GM18499 (cell line): ENCODE measurements at regions not wholly inside any gene's neighbourhood (a gene's known extent, or its start where the extent isn't known, plus 50 kb on each side); places are given as distances from the start of the nearest gene placed in this dataset.
"Not testable (repeated sequence)": the region's sequence is repeated elsewhere in the genome, so short reads cannot be mapped to it uniquely, and the experiment has no call there.

Experiments
- ATAC-seq: cut with Tn5 transposase; IDR thresholded peaks from one replicate; pipeline ENCODE4 v1.9.1; 2021; ENCODE audit warnings: moderate number of reproducible peaks; ENCODE audit not compliant: insufficient read depth, unreplicated experiment

DNA sequence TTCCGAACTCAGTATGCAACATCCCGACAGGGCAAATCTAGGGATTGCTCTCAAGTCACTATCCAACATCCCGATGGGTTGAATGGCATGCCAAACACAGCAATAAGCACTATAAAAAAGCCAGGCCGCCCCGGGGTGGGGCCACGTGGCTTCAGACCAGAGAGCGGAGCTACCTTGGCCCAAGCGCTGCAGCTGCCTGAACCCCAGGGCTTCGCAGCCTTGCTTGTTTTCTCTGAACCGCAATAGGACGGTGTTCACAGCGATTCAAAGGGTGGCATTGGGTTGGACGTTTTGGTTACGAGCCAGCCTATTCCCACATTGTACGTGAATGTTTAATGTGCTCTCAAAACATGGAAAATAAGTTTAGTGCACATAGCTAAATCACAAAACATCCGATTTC, 161.0 kb downstream of the SYT15 start:
- not testable (repeated sequence) for ATAC-seq

DNA sequence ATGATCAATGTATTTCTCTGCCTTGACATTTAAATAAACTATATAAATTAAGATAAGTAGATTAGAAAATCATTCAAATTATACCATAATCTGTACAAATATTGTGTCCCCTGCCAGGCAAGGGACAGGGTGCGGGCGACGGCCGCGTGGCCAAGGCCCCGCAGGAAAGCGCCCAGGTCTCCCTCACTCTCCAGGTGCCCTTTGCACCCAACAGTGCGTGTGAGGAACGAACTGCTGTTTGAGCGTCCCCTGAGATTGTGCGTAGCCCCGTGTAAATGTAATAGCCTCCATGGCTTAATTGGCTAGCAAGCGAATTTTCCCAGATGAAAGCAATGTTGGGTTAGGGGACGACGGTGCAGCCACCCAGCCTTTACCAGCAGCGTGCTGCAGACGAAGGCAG, 161.4 kb downstream of the SYT15 start:
- ATAC-seq = not testable (repeated sequence)

DNA sequence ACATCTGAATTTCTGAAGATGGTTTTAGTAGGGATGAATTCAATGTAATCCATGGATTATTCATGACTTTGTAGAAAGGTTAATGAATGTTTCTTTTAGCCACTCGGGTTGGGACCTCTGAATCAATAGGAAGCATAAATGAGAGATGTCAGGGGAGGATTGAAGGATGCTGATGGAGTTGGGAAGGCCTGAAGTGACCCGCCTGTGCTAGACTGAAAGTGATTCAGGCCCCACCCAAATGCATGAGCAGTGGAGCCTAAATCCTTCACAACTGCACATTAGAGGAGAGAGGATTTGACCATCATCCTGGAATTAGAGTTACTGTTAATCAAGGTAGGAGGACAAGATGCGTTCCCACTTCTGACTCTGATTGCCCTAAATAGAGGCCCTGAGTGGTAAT, 162.2 kb upstream of the PTPN20 start:
- ATAC-seq = not testable (repeated sequence)

DNA sequence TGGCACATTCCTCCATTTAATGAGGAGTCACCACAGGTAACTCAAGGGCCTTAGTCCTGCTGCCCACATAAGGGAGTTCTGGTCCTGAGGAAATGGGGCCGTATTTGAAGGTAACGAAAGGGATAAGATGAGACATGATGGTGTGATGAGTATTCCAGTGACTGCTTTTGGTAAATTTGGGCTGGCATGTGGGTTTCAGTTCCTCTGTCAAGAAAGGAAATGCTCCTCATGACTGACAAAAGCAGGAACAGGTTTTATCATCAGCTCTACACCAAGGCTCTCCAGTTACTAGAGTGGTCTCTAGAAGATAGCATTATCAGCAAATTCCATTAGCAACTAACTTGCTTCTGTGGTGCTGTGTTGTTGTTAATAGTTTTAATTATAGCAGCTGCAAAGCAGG, 161.8 kb upstream of the PTPN20 start:
- not testable (repeated sequence) for ATAC-seq

DNA sequence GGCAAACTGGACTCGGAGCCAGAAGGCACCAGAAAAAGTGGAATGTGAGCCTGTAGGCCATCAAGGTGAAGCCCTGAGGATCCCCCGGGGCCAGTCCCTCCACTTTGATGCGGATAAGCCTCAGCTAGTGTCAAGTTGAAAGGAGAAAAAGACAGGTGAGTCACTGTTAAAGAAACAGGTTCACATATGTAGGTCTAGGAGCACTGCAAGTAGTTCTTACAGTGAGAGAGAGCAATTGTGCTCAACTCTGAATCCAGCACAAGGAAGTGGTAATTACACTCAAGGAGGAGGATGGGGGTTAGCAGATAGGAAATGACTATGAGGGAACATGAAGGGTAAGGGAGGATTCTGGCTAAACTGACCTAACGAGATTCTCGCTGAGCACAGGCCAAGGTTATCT, 157.5 kb upstream of the PTPN20 start:
- not testable (repeated sequence) for ATAC-seq

DNA sequence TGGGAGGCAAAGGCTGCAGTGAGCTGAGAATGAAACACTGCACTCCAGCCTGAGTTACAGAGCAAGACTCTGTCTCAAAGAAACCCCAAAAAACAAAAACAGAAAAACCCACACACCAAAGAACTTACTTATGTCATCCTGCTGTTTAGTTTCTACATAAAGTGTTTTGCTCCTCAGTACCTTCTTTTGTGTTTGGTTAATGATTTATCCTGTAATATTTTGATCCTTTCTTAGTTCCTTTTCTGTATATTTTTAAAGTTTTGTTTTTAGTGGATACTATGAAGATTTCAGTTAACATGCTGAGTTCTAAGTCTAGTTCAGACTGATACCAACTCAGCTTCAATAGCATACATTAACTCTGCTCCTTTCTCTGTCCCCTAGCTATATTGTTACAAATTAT, 149.8 kb upstream of the PTPN20 start:
- peak; percentile 87 for ATAC-seq

DNA sequence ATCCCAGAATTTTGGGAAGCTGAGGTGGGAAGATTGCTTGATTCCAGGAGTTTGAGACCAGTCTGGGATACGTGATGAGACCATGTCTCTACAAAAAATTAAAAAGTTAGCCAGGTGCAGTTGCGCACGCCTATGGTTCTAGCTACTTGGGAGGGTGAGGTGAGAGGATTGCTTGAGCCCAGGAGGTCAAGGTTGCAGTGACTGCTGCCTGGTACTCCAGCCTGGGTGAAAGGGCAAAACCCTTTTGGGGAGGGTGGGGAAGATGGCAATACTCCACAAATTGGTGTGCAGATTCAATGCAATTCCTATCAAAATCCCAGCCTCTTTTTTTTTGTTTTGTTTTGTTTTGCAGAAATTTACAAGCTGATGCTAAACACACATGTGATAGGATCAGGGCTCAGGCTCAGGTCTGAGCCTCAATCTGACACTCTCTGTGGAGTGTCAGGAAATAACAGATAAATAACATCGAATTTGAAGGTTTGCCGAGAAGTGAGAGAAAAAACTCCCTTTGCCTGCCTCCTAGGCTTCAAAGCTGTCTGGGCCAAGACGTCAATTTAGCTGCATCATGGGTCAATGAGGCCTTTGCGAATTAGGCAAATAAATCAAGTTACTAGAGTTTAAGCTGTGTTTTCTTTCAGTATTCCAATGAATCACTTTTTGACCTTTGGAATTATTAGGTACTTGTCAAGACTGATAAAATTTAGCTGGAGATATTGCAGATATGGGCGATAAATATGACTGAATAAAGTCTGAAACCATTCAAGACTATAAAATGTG, 142.5 kb upstream of the PTPN20 start:
- ATAC-seq = not testable (repeated sequence)

DNA sequence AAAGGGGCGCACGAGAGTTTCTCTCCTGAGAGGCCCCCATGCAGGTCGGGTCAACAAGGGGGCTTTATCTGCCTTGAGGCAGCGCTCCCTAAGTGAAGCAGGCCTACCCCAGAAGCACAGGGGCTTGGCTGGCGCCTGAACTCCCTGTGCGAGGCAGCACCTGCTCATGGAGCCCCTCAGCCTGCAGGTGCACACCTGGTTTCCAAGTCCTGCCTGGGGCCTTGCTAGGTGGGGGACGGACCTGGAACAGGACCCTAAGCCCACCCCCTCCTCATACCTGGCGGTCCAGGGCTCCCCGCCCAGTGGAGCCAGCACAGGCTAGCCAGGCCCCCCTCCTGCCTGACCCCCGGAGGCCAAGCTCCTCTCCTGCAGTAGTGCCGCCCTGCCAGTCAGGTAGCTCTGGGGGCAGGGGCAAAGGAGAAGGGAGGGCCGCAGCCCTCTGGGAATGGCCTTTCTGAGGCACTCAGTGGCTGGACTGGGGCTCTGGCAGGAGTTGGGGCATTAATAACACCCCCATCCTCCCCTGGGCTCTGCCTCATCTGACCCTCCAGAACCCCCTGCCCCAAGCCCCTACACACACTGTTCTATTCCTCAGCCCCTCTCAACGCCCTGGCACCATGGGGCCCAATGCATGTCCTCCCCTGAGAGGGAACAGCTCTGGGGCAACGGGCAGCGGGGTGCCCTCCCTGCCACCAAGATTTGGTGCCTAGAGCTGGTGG, 137.9 kb upstream of the PTPN20 start:
- not testable (repeated sequence) for ATAC-seq

DNA sequence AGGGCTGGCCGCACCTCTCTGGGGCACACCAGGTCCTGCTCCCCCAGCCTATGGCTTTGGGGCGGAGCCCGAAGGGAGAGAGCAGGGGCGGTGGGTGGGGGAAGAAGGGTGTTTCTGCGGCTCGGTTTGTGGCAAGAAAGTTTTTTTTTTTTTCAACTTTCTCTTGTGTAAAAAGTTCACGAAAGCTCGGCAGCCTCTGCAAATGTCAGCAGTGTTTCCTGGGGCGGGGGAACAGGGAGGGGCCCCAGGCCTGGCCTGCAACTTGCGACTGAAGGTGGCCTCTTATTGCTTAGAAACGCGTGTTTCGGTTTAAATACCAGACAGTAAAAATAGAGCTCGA, 137.4 kb upstream of the PTPN20 start:
- ATAC-seq = not testable (repeated sequence)

DNA sequence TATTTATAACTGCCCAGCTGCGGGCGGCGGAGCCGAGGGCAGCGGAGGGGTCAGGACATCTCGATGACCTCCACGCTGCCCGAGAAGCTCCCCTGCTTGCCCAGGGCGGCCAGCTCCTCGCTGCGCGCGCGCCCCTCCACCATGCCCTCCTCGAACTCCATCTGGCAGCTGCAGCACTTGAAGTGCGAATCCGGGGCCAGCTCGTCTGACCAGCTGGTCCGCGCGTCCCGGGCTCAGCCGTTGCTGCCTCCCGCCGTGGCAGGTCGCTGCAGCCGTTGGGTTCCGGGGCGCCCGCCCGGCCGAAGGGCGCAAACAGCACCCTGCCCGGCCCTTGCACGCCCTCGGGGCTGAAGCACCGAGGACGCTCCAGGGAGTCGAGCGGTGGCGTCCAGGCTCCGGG, 136.9 kb upstream of the PTPN20 start:
- ATAC-seq = not testable (repeated sequence)

DNA sequence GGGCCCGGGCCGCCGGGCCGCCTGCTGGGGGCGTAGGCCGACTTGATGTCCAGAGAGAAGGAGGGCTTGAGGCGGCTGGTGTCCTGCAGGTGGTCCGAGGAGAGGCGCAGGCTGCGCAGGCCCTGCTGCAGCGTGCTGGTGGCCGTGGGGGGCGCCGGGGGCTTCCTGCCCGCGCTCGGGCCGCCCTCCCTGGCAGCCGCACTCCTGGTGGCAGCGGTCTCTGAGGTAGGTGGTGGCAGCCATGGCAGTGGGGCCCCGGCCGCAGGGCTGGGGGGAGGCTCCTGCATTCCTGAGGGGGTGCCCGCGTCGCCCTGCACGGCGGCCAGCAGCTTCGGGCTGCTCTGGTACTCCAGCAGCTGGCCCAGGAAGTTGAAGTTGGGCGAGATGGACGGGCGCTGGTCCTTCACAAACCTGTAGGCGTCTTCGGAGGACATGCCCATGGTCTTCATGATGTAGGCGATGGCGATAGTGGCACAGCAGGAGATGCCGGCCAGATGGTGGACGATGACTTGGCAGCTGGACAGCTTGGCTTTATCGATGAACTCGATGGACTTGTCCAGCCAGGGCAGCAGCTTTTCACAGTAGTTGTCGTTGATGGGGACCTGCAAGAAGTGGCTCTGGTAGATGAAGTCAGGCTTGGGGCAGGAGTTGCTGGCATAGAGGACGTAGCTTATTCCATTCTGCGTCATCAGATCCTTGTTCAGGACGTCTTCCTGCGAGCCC, 136.1 kb upstream of the PTPN20 start:
- not testable (repeated sequence) for ATAC-seq

DNA sequence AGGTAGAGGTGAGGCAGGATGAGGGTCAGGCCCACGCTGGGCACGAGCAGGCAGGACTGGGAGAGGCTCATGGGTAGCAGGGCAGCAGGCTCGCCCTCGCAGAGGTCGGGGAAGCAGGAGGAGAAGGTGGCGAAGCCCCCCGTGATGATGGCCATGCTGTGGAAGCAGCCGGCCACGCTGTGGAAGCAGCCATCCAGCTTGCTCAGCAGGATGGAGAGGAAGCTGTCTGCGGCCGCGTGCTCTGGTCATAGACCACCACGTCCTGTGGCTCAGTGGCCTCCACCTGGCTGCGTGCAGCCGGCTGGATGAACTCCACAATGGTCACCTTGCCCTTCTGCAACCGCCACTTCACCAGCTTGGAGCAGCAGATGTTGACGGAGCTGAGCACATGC, 135.6 kb upstream of the PTPN20 start:
- not testable (repeated sequence) for ATAC-seq

DNA sequence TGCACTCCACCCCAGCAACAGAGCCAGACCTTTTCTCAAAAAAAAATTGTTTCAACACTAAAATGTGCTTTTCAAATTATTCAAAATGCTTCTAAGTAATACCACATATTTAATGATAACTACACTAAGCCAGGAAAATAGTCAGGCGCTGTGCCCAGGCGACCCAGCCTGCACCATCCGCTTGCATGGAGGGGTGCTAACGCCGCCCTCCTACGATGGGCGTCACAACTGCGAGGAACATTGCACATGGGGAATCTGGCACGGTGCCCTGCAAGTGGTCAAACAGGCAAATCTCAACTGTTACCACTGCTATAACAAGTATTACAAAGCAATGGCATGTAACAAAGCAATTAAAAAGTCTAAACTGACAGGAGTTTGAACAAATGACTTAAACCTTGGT, 131.7 kb upstream of the PTPN20 start:
- not testable (repeated sequence) for ATAC-seq

DNA sequence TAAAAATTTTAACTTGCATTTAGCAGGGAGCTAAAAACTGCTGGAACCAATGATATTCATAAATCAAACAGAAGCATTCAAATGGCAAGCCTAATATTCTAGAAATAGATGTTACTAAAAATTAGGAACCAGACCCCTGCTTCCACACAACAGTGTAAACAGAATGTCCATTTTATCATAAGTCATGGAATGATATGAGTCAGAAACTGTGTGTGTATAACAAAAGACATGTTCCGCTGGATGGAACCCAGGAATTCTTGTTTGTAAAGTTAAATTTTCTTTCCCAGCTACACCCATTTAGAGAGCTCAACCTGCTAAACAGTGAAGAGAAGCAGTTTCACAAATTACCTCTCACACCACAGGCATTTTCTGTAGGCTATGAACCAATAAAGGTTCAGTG, 131.1 kb upstream of the PTPN20 start:
- ATAC-seq = not testable (repeated sequence)

DNA sequence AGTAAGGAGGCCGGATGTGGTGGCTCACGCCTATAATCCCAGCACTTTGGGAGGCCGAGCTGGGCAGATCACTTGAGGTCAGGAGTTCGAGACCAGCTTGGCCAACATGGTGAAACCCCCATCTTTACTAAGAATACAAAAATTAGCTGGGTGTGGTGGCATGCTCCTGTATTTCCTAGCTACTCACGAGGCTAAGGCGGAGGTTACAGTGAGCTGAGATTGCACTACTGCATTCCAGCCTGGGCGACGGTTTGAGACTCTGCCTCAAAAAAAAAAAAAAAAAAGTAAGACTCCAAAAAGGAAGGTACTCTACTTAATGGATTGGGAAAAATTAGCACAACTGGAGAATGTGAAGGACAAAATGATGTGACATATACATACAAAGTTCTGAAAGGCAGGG, 130.2 kb upstream of the PTPN20 start:
- not testable (repeated sequence) for ATAC-seq

DNA sequence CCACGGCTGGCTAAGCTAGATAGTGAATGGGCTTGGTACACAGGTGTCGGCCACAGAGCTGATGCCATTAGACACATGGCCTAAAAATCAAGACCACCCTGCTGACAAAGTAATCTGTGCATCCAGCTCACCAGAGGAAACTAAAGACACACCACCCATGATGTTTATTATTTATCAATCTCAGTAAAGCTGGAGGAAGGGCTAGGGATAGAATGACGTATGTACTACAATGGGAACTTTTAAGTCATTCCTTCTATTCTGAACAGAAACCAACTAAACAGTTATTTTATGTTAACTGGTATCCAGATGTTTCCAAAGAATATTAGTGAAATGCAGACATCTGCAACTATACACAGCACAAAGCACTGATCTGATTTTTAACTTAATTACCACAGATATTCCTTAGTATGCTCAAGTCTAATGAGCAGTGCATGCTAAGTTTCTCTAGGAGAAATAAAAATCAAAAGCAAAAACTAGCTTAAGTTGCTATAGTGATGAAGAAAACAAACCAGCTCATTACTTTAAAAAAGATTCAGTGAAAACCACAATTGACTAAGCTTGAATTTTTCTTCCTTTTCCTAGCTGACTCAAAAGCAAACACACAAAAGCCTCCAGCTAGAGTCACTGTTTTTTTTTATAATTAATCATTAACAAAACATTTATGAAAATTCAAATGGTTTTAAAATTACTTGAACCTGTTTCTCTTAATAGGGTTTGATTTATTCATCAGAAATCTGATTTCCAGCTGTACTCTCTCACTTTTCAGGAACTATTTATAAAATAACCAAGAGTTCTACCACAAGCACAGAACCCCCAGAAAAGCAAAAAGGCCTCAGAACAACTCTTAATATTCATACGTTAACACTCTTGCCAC, 129.0 kb upstream of the PTPN20 start:
- ATAC-seq = not testable (repeated sequence)

DNA sequence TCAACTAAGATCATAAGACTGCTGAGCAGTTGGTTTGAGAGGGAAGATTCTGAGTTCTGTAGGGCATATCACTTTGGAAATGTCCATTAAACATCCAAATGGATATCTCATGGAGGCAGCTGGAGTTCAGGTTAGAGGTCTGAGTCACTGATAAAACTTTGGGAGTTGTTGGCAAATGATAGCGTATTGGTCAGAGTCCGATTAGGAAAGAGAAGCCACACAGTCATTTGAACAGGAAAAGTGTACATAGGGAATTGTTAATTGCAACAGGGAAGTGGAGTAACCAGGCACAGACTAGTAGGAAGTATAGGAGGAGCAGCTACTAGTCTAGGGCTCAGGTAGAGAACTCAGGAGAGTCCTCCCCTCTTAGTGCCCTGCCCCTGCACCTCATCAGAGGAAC, 126.6 kb upstream of the PTPN20 start:
- ATAC-seq = not testable (repeated sequence)

DNA sequence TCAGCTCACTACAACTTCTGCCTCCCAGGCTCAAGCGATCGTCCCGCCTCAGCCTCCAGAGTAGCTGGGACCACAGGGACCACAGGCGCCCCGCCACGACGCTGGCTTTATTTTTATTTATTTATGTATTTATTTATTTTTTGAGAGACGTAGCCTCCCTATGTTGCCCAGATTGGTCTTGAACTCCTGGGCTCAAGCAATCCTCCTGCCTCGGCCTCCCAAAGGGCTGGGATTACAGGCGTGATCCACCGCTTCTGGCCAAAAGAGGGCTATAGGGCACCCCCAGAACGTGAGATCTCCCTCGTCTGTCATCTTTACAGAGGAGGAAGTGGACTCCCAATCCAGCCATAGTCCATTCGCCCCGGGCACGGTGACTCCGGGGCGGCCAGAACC, 125.1 kb upstream of the PTPN20 start:
- not testable (repeated sequence) for ATAC-seq

DNA sequence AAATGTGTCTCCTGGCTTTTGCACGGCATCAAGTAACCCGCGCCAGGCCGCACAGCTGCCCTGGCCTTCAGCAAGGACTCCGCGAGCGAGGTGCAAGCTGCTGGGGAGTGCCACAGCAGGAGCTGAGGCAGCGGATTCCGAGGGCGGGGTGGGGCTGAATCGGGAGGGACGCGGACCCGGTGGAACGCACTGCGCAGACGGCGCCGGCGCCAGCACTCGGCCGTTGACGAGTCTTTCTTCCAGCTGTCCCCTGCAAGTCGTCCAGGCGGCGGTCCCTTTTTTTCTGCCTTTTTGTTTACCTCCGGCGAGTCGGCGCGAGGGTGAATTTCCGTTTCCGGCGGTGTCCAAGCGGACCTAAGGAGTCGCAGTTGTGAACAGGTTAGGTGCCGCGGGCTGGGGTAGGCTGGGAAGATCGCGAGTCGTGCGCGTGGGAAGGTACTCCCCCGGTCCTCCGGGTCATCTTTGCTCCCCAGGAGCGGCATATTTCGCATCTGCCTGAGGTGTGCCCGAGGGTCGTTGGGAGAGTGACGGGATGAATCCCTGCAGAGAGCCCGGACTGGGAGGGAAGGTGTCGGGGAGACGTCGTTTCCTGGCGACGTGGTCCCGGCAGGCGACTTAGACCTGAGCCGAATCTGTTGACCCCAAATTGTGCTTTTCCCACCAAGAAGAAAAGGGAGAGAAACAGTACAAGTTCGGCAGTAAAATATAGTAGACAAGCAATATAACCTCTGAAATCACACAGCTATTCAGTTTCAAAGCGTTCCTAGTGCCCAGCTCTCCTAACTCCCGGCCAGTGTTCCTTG, 124.5 kb upstream of the PTPN20 start:
- ATAC-seq = not testable (repeated sequence)

DNA sequence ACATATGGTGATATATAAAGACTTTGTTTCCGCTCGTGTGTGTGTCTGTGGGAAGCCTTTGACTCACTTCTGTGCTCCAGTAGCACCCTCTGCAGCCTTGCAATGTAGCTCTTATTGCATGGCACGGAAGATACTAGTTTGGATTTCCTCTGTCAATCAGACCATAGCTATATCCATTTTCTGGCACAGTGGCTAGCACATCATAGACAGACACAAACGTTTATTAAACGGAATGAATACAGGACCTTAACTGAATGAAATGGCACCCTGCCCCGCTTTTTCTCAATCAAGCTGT, 124.0 kb upstream of the PTPN20 start:
- peak; percentile 68 for ATAC-seq
